ENCODE measurements at regions not wholly inside any gene's neighbourhood (a gene's known extent, or its start where the extent isn't known, plus 50 kb on each side); places are given as distances from the start of the nearest gene placed in this dataset.

DNA sequence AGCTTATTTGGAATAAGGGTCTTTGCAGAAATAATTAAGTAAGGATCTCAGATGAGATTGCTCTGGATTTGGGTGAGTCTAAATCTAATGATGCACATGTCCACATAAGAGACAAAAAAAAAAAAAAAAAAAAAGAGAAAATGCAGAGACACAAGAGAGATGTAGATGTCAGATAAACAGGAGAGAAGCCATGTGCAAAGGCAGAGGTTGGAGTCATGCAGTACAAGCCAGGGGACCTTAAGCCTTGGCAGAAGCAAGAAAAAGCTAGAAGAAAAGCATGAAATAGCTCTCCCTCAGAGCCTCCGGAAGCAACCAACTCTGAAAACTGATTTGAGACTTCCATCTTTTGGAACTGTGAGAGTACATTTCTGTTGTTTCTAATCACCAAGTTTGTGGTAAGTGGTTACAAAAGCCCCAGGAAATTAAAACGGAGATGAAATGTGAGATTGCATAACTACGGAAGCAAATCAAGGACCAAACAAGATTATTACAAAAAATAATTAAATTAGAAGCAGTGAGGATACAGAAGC lies 1304.0 kb upstream of the SEL1L start:
- TF ChIP-seq, protein P1, sequence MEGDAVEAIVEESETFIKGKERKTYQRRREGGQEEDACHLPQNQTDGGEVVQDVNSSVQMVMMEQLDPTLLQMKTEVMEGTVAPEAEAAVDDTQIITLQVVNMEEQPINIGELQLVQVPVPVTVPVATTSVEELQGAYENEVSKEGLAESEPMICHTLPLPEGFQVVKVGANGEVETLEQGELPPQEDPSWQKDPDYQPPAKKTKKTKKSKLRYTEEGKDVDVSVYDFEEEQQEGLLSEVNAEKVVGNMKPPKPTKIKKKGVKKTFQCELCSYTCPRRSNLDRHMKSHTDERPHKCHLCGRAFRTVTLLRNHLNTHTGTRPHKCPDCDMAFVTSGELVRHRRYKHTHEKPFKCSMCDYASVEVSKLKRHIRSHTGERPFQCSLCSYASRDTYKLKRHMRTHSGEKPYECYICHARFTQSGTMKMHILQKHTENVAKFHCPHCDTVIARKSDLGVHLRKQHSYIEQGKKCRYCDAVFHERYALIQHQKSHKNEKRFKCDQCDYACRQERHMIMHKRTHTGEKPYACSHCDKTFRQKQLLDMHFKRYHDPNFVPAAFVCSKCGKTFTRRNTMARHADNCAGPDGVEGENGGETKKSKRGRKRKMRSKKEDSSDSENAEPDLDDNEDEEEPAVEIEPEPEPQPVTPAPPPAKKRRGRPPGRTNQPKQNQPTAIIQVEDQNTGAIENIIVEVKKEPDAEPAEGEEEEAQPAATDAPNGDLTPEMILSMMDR (conservative IDR thresholded peaks at IDR 0.05 in 1 of 2, IDR thresholded peaks at IDR 0.05 in 1 of 2; ENCODE audit: extremely low read depth in 1 of 2, insufficient read depth in 1 of 2, low read depth in 1 of 2, low read length in 2 of 2): no peak
- TF ChIP-seq EZH2 (IDR thresholded peaks at IDR 0.05; ENCODE audit: borderline replicate concordance, low read length): no peak

Data from mammary epithelial cell (primary cell).